ENCODE measurements at regions not wholly inside any gene's neighbourhood (a gene's known extent, or its start where the extent isn't known, plus 50 kb on each side); places are given as distances from the start of the nearest gene placed in this dataset.

GRCh38 chr12:16458521-16459078, 111.2 kb downstream of the MGST1 start:
- H3K36me3 ChIP-seq (replicated peaks in 1 of 2; ENCODE audit: control insufficient read depth in 1 of 2, insufficient read depth in 2 of 2, low read length in 2 of 2), result no peaks in the 10 kb centered on the region
- ATAC-seq (no peak), DNase-seq (ENCODE audit: low spot score) (no peak), FAIRE-seq (no peak)
- H3K9me3 ChIP-seq (ENCODE audit: low read length), result no peaks in the 10 kb centered on the region
- intact Hi-C loops (cut with micrococcal nuclease; ENCODE audit: unreplicated experiment), result no loop called here
- no peaks in the 10 kb centered on the region for H3K4me1 ChIP-seq (ENCODE audit: insufficient read depth, low read length)
- H3K79me2 ChIP-seq (ENCODE audit: insufficient read depth, low read length), result no peaks in the 10 kb centered on the region
- H3K27ac ChIP-seq (ENCODE audit: extremely low read length, insufficient read depth, low read length), result no peak overlapping the region
- no peaks in the 10 kb centered on the region for H3K27me3 ChIP-seq (ENCODE audit: control insufficient read depth in 1 of 2, insufficient read depth in 2 of 2, low read length in 2 of 2)
- ChIA-PET POLR2A (no interaction called here), CTCF (ENCODE audit: low intra/inter-chr PET ratio, low total read pairs) (no interaction called here)
- H3K4me3 ChIP-seq (replicated peaks in 1 of 3; ENCODE audit: insufficient read depth in 1 of 3, low read depth in 2 of 3, low read length in 3 of 3), result no peak overlapping the region
- no peak overlapping the region for H3K4me2 ChIP-seq (ENCODE audit: low read depth, low read length)
- TF ChIP-seq HCFC1 (IDR thresholded peaks at IDR 0.05; ENCODE audit: low read depth, low read length) (no peak), ZFP36L1 (CRISPR knock-in tag; IDR thresholded peaks at IDR 0.05) (no peak), FOSL2 (CRISPR knock-in tag; IDR thresholded peaks at IDR 0.05) (no peak), ZNF441 (CRISPR knock-in tag; IDR thresholded peaks at IDR 0.05; ENCODE audit: borderline replicate concordance) (no peak), TOE1 (CRISPR knock-in tag; IDR thresholded peaks at IDR 0.05) (no peak), ZNF557 (CRISPR knock-in tag; IDR thresholded peaks at IDR 0.05) (no peak), SNRNP70 (IDR thresholded peaks at IDR 0.05; ENCODE audit: low read depth, low read length) (no peak), ZNF616 (CRISPR knock-in tag; IDR thresholded peaks at IDR 0.05; ENCODE audit: low read depth) (no peak), ZNF460 (CRISPR knock-in tag; IDR thresholded peaks at IDR 0.05; ENCODE audit: borderline replicate concordance) (no peak), MAFK (conservative IDR thresholded peaks at IDR 0.05 in 1 of 2, IDR thresholded peaks at IDR 0.05 in 1 of 2; ENCODE audit: low read length in 2 of 2) (no peak), JDP2 (CRISPR knock-in tag; IDR thresholded peaks at IDR 0.05; ENCODE audit: borderline replicate concordance) (no peak), EEA1 (CRISPR knock-in tag; IDR thresholded peaks at IDR 0.05; ENCODE audit: borderline replicate concordance) (no peak), AKAP8 (CRISPR knock-in tag; IDR thresholded peaks at IDR 0.05) (no peak), ZBTB37 (CRISPR knock-in tag; IDR thresholded peaks at IDR 0.05) (no peak)
- in situ Hi-C loops (cut with HindIII; ENCODE audit: extremely low pct_ligation_motif_present, low pct_unique_long_range_greater_than_20kb), result no loop called here
- BruUV-seq (replicated peaks), result no TSS peak
- no peak overlapping the region for H2AFZ ChIP-seq (ENCODE audit: low read length)
- H3K9ac ChIP-seq (ENCODE audit: insufficient read depth, low read depth, low read length), result no peak overlapping the region
- 43% methylated on average over 2 of the region's 2 CpGs for WGBS (ENCODE audit: low lambda C conversion rate)
- no peaks in the 10 kb centered on the region for H4K20me1 ChIP-seq (ENCODE audit: insufficient read depth, low read length)

Data from HepG2 (cell line).